ENCODE measurements at regions not wholly inside any gene's neighbourhood (a gene's known extent, or its start where the extent isn't known, plus 50 kb on each side); places are given as distances from the start of the nearest gene placed in this dataset.

DNA sequence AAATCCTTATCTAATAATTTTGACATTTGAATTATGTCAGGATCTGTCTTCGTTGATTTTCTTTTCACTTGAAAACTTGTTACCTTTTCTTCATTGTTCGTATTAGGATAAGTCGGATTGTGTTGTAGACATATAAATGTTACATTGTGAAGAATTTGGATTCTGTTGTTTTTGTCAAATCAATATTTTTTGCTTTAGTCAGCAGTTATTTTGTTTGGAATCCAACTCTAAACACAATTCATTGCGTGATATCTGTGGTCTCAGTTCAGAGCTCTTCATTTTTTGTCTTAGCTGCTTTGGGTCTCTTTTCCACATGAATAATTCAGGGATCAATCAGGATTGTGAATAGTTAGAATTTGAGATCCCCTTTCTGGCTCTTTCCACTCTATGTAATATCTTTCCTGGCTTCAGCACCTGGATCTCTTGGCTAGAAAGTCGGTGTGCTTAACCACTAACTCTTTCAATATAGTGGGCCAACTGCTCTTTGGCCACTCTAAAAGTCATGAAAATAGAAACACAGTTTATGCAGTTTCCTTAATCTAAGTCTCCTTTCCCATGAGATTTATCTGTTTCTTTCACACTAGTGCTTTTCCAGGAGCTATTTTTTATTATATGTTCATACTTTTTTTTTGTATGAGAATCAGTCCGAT lies 2494.2 kb upstream of the PCDH20 start:
- TF ChIP-seq, protein P1, sequence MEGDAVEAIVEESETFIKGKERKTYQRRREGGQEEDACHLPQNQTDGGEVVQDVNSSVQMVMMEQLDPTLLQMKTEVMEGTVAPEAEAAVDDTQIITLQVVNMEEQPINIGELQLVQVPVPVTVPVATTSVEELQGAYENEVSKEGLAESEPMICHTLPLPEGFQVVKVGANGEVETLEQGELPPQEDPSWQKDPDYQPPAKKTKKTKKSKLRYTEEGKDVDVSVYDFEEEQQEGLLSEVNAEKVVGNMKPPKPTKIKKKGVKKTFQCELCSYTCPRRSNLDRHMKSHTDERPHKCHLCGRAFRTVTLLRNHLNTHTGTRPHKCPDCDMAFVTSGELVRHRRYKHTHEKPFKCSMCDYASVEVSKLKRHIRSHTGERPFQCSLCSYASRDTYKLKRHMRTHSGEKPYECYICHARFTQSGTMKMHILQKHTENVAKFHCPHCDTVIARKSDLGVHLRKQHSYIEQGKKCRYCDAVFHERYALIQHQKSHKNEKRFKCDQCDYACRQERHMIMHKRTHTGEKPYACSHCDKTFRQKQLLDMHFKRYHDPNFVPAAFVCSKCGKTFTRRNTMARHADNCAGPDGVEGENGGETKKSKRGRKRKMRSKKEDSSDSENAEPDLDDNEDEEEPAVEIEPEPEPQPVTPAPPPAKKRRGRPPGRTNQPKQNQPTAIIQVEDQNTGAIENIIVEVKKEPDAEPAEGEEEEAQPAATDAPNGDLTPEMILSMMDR (IDR thresholded peaks at IDR 0.05; ENCODE audit: low read depth, low read length), result no peak

GRCh38 chr13:63902141-63902540 lies 2486.5 kb upstream of the PCDH20 start:
- Histone ChIP-seq H3K27ac (no peak overlapping the region), H3K36me3 (no peaks in the 10 kb centered on the region), H3K4me1 (ENCODE audit: low read depth) (no peaks in the 10 kb centered on the region), H3K4me3 (no peak overlapping the region), H3K9me3 (ENCODE audit: low read depth) (no peaks in the 10 kb centered on the region), H3K27me3 (no peaks in the 10 kb centered on the region)
- TF ChIP-seq, protein P1 (IDR thresholded peaks at IDR 0.05; ENCODE audit: low read depth, low read length), result no peak
- DNase-seq (ENCODE audit: low read depth in 1 of 2, low spot score in 1 of 2), result no peak

More for the DNA sequence above, 2494.2 kb upstream of the PCDH20 start:
- Histone ChIP-seq H3K4me1 (ENCODE audit: low read depth) (no peaks in the 10 kb centered on the region), H3K36me3 (no peaks in the 10 kb centered on the region), H3K27ac (no peak overlapping the region), H3K27me3 (no peaks in the 10 kb centered on the region), H3K4me3 (no peak overlapping the region), H3K9me3 (ENCODE audit: low read depth) (no peaks in the 10 kb centered on the region)
- no peak for DNase-seq (ENCODE audit: low read depth in 1 of 2, low spot score in 1 of 2)

DNA sequence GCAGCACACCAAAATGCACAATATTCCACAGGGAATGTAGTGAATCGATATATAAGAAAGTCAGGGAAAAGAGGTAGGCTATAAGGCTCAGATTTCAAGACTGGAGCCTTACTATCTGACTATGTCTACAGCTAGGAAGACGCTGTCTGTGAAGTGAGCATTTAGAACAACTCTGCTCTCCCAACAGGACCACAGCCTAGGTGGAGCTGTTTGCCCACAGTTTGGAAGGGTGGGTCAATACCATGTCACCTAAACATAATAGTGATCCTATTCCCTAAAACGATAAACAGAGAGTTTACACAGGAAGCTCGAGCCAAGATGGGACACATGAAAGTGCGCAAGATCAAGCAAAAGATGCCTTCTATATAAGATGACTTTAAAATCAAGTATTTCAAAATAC lies 2486.0 kb upstream of the PCDH20 start:
- H3K27me3 ChIP-seq, result no peaks in the 10 kb centered on the region
- H3K4me3 ChIP-seq, result no peak overlapping the region
- TF ChIP-seq, protein P1 (IDR thresholded peaks at IDR 0.05; ENCODE audit: low read depth, low read length), result no peak
- H3K36me3 ChIP-seq, result no peaks in the 10 kb centered on the region
- H3K9me3 ChIP-seq (ENCODE audit: low read depth), result no peaks in the 10 kb centered on the region
- H3K27ac ChIP-seq, result no peak overlapping the region
- no peaks in the 10 kb centered on the region for H3K4me1 ChIP-seq (ENCODE audit: low read depth)
- no peak for DNase-seq (ENCODE audit: low read depth in 1 of 2, low spot score in 1 of 2)

DNA sequence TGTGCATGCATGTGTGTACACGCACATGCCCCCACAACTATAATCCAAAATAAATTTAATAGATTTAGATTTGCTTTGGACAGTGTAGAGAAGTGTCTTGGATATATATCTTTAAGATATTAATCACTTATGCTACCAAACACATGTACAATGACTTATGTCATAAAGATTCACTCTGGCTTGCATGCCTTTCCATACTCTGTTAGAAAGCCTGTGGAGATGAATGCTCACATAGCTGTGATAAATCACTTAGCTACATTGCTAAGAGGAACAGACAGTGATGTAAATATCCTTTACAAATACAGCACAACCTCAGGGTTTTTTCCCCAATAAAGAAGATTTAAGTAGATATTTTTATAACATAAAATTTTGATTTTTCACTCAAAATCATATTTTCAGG lies 2484.8 kb upstream of the PCDH20 start:
- no peak overlapping the region for H3K4me3 ChIP-seq

GRCh38 chr13:63896321-63896720 lies 2480.7 kb upstream of the PCDH20 start:
- TF ChIP-seq, protein P1 (IDR thresholded peaks at IDR 0.05; ENCODE audit: low read depth, low read length), result no peak
- DNase-seq (ENCODE audit: low read depth in 1 of 2, low spot score in 1 of 2), result no peak
- Histone ChIP-seq H3K9me3 (ENCODE audit: low read depth) (no peaks in the 10 kb centered on the region), H3K4me1 (ENCODE audit: low read depth) (no peaks in the 10 kb centered on the region), H3K27me3 (no peaks in the 10 kb centered on the region), H3K36me3 (no peaks in the 10 kb centered on the region), H3K27ac (no peak overlapping the region), H3K4me3 (no peak overlapping the region)

More for the DNA sequence above, 2484.8 kb upstream of the PCDH20 start:
- Histone ChIP-seq H3K27ac (no peak overlapping the region), H3K9me3 (ENCODE audit: low read depth) (no peaks in the 10 kb centered on the region), H3K36me3 (no peaks in the 10 kb centered on the region), H3K4me1 (ENCODE audit: low read depth) (no peaks in the 10 kb centered on the region), H3K27me3 (no peaks in the 10 kb centered on the region)
- no peak for DNase-seq (ENCODE audit: low read depth in 1 of 2, low spot score in 1 of 2)
- TF ChIP-seq, protein P1 (IDR thresholded peaks at IDR 0.05; ENCODE audit: low read depth, low read length), result no peak
